ENCODE measurements at regions not wholly inside any gene's neighbourhood (a gene's known extent, or its start where the extent isn't known, plus 50 kb on each side); places are given as distances from the start of the nearest gene placed in this dataset.

- no peak for DNase-seq
Measured at GRCh38 chr5:164051745-164052144, 546.3 kb downstream of the MAT2B start.

- DNase-seq, result no peak
Measured at GRCh38 chr5:164052536-164053093, 547.2 kb downstream of the MAT2B start.

GRCh38 chr5:164053123-164053522 lies 547.7 kb downstream of the MAT2B start:
- no peak for DNase-seq

DNA sequence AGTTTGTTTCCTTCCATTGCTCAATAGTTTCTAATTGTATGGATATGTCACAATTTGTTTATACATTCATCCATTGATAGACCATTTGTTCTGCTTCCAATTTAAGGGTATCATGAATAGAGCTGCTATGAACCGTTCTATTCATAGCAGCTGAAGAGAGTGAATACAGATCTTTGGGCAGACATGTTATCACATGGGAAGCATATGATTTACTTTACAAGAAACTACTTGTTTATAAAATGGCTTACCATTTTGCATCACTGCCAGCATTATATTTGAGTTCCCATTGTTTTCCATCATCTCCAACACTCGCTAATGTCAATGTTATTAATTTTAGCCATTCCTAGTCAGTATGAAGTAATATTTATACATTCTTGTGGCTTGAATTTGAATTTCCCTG lies 549.0 kb downstream of the MAT2B start:
- DNase-seq, result no peak

DNA sequence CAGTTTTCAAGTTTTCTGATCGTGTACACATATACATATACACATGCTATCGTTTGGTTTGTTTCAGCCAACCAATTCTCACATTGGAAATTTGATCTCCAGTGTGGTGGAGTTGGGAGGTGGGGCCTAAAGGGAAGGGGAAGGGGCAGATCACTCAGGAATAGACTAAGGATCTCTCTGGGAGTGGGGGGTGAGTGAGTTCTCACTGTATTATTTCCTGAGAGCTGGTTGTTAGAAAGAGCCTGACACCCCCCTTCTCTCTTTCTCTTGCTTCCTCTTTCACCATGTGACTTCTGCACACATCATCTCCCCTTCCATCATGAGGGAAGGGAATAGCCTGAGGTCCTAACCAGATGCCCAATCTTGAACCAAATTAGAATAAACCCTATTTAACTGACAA lies 551.7 kb downstream of the MAT2B start:
- DNase-seq, result no peak

DNA sequence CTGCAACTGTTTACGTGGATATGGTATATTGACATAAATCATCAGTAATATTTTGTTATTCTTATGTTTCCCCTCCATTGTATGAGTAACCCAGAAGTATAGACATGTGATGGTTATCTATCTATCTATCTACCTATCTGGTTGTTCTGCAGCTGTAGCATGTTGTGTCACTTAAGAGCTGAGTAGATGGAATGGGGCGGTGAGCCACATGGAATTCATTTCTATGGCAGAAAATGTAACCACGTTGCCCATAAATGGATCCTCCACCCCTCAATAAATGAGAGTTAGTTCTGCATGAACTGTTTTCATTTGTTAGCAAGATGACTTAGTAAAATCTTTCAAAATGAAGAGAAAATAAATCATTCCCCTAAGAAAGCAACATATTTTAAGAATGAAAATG lies 553.2 kb downstream of the MAT2B start:
- DNase-seq, result no peak

DNA sequence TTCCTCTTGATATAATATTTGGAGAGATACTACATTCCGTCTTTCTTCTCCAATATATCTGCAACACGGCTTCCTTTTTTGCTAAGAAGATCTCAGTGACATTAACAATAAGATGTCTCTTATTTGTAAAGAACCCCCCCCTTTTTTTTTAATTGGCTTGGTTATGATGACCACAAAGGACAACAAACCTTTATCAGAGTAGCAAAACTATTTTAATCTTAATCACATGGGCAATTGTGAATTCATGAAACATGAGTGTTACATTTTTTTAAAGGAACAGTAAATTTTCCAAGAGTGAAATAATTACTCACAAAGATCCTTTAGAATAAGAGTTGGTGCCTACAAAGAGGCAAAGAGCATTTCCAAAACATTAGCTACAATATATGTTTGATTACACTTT lies 554.1 kb downstream of the MAT2B start:
- DNase-seq, result no peak

- no peak for DNase-seq
Measured at GRCh38 chr5:164060786-164061355, 555.5 kb downstream of the MAT2B start.

- DNase-seq, result no peak
Measured at GRCh38 chr5:164062304-164062703, 556.9 kb downstream of the MAT2B start.

GRCh38 chr5:164065266-164065665 lies 559.8 kb downstream of the MAT2B start:
- DNase-seq, result no peak

GRCh38 chr5:164071671-164072070 lies 566.3 kb downstream of the MAT2B start:
- no peak for DNase-seq

DNA sequence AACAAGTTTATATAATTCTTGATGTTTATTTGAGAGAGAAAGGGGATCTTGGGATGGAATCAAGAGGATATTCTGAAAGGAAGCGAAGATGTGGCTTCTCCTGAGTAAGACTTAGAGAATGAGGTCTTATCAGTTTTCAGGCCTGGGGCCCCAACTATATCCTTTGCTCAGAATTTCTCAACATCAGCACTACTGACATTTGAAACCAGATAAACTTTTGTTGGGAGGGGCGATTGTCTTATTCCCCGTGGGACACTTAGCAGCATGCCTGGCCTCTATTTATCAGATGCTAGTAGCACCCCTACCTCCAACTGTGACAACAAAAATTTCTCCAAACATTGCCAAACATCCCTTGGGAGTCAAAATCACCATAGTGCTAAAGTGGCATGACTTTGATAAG lies 567.7 kb downstream of the MAT2B start:
- DNase-seq, result no peak

DNA sequence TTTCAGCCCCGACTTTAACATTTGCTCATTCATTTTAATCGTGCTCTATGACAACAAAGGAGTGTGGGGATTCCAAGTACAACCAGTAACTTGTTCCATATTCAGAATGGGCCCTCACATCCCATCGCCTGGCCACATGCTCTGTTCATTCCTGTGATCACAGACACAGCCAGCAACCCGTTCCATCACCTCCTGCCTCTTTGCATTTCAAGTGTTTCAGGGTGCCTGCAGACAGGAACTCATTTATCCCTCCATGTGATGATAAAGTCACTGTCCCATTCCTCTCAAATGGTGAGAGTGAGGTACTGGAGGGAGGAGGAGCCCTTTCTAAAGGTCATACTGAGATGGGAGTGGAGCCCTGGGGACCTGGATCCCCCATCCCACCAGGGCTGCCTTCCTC lies 571.1 kb downstream of the MAT2B start:
- DNase-seq, result no peak

GRCh38 chr5:164090358-164090757 lies 584.9 kb downstream of the MAT2B start:
- DNase-seq, result no peak

DNA sequence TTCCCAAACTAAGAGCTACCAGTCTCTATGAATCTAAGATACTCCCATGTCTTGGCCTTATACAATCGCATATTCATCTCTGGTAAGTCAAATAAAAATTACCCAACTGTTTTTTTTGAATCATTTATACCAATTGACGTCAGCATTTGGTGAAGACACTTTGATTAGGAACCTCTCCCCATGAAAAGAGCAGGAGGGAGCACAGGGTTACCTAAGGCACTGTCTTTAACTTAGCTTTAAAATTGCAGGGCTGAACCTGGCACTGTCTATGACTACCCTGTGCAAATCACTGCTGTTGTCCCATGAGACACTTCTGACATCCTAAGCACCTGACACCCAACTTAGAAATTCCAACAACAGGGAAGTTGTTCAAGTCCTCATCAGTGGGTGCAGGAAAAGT lies 586.4 kb downstream of the MAT2B start:
- no peak for DNase-seq

DNA sequence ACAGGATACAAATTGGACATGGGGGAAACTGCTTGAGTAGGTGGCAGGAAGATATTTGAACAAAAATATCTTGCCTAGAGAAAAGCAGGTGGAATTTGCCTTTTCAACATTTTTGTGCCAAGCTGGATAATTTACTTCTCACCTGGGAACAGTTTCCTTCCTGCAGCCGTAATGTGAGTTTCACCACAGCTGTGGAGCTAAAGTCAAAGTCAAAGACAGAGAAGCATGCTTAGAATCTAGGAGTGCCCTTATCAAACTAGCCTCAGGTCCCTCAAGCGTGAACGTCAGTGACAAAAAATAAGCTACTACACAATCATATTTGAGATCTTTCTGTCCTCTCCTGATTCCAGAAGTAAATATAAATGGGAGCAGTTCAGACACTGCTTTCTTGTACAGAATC lies 588.9 kb downstream of the MAT2B start:
- DNase-seq, result no peak

GRCh38 chr5:164097749-164098148 lies 592.3 kb downstream of the MAT2B start:
- DNase-seq, result no peak

DNA sequence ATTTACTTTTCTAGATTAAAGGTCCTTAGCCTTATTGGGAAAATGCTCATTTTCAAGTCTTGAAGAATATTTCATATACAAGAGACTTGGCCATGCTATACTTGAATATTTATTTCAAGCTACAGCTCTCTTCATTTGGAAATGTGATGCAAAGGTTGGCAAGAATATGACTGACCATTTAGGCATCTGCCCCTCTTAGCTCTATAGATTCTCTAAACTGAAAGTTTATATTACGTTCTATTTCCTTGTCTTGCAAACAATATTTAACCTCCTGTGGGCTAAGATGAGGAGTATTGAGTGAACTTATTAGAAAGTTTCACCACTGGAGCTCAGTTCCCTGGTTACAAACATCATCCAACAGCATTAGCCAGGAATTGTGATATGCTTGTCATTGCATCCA lies 593.1 kb downstream of the MAT2B start:
- DNase-seq, result no peak

DNA sequence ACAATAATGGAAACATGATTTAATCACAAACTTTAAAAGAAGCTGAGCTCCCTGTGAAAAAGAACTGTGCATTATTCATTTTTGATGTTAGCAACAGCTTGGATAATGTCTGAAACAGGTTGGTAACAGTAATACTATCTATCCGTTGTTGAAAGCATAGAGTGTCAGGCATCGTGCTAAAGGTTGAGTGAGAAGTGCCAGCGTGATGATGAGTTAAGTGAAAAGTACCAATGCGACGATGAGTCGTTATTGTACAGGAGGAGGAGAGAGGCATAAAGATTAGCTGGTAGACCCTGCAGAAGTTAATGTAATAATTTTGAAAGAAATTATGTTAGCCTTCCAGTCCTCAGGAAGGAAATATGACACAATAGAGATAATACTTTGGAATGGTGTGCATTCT lies 593.6 kb downstream of the MAT2B start:
- no peak for DNase-seq

DNA sequence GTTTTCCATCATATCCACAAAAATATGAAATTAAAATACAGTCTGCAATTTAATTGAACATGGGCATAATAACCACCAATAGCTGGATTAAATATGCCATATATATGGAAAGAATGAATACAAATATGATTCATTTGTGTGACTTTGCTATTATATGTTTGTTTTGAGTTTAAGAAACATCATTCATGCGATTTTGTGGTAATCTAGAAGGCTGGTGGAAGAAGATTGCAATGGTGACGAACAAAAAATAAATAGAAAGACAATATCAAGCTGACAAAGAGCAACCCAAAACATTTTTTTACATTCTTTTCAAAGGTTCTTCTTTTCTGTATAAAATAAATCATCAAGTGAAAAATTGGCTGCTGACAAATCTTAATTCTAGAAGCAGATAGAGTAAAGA lies 610.0 kb downstream of the MAT2B start:
- DNase-seq, result no peak

DNA sequence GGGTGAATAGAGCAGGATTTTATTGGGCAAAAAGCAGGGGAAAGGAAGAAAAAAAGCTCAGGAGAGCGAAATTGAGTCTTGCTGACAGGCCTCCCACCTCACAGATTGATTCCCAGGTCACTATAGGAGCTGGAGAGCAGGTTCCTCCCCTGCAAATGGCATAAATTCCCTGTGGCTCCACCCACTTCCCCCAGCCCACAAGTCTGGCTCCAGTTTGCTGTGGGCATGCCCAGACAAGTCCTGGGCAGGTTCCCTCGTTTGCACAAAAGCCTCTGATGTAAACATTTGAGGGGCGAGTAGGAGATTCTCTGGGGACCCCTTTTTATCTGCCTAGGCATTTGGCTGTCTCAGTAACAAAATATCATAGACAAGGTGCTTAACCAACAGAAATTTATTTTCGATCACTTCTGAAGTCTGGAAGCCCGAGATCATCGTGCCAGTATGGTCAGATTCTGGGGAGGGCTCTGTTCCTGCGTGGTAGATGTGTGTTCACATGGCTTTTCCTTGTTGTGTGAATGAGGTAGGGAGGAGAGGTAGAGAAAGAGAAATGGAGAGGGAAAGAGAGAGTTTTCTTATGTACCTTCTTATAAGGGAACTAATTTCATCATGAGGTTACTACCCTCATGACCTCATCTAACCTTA lies 614.5 kb downstream of the MAT2B start:
- no peak for DNase-seq

GRCh38 chr5:164127527-164127926 lies 622.1 kb downstream of the MAT2B start:
- no peak for DNase-seq

DNA sequence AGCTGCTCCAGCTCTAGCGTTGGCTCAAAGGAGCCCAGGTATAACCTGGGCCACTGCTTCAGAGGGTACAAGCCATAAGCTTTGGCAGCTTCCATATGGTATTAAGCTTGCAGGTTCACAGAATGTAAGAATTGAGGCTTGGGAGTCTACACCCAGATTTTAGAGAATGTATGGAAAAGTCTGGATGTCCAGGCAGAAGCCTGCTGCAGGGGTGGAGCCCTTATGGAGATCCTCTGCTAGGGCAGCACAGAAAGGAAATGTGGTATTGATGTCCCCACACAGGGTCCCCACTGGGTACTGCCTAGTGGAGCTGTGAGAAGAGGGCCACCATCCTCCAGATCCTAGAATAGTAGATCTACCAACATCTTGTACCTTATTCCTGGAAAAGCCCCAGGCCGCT lies 626.9 kb downstream of the MAT2B start:
- DNase-seq, result no peak

DNA sequence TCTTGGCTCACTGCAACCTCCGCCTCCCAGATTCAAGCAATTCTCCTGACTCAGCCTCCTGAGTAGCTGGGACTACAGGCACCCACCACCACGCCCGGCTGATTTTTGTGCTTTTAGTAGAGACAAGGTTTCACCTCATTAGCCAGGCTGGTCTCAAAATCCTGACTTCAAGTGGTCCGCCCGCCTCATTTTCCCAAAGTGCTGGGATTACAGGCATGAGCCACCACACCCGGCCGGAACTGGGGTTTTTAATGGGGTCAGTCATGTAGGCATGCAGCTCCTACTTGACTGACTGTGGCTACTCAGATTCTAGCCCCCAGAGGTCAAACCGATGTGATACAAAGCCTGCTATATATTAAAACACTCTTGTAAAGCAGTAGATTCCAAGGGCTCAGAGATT lies 631.7 kb downstream of the MAT2B start:
- DNase-seq, result no peak

- no peak for DNase-seq
Measured at GRCh38 chr5:164139423-164139822, 634.0 kb downstream of the MAT2B start.
